Adipocyte (in vitro differentiated cells): ENCODE measurements at regions not wholly inside any gene's neighbourhood (a gene's known extent, or its start where the extent isn't known, plus 50 kb on each side); places are given as distances from the start of the nearest gene placed in this dataset.
A peak's percentile ranks its signal among the peaks of the same experiment; 100 is the strongest.

Experiments
- DNase-seq: peaks from one replicate; pipeline ENCODE4 v3.0.0-alpha.2; 2015; ENCODE audit warnings: low read depth
- H3K27me3 ChIP-seq: replicated peaks from 2 replicates; pipeline ENCODE4 v1.7.0; 2013; ENCODE audit warnings: mild to moderate bottlenecking, low read length, moderate library complexity; ENCODE audit not compliant: control insufficient read depth, insufficient read depth
- H3K36me3 ChIP-seq: 2 replicates; pipeline ENCODE4 v1.7.0; 2013; ENCODE audit warnings: low read length, mild to moderate bottlenecking, moderate library complexity; ENCODE audit not compliant: control insufficient read depth, insufficient read depth, severe bottlenecking
- H3K4me1 ChIP-seq: 2 replicates; pipeline ENCODE4 v1.7.0; 2013; ENCODE audit warnings: mild to moderate bottlenecking, low read length, moderate library complexity; ENCODE audit not compliant: control insufficient read depth, insufficient read depth
- H3K4me3 ChIP-seq: 2 replicates; pipeline ENCODE4 v1.7.0; 2013; ENCODE audit warnings: mild to moderate bottlenecking, low read length, moderate library complexity
- H3K9ac ChIP-seq: 2 replicates; pipeline ENCODE4 v1.7.0; 2013; ENCODE audit warnings: mild to moderate bottlenecking, low read length, moderate library complexity
- H3K9me3 ChIP-seq: 2 replicates; pipeline ENCODE4 v1.7.0; 2013; ENCODE audit warnings: mild to moderate bottlenecking, low read length, moderate library complexity; ENCODE audit not compliant: control insufficient read depth

DNA sequence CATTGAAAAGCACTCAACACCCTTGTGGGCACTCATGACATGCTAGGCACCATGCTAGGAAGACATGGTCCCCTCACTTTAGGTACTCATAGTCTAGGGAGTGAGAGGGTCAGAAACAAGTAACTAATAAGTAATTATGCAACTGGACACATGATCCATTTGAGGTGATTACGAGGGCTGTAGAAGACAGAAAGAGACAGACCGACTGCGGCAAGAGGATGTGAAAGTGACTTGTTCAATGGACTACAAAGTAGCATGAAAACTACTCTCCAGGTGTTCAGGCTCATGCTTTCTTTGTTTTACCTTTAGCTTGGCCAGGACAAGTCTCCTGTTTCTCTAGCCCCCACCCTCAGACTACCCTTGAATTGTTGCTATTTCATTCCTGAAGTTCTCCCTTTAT lies 310.8 kb upstream of the SORL1-AS1 start:
- H3K4me1 ChIP-seq = no peaks in the 10 kb centered on the region
- H3K9ac ChIP-seq = no peak overlapping the region
- DNase-seq = no peak
- H3K36me3 ChIP-seq = no peaks in the 10 kb centered on the region
- no peaks in the 10 kb centered on the region for H3K9me3 ChIP-seq
- no peaks in the 10 kb centered on the region for H3K27me3 ChIP-seq
- no peak overlapping the region for H3K4me3 ChIP-seq

DNA sequence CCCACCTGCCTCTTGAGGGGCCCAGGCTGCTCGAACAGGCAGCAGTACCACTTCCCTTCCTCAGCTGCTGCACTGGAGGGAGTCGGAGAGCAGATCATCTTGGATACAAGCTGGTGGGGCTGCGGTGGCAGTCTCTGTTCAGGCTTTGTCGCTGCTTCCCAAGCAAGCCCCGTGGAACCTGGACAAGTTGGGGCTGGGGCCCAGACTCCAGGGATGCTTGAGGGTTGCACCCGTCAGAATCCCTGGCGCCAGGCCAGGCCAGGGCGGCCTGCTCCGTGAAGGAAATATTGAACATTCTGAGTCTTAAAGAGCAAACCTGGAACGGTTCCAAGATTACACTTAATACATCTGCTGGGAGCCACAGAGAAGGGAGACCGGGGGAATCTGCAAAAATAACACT lies 310.1 kb upstream of the SORL1-AS1 start:
- Histone ChIP-seq H3K9me3 (no peaks in the 10 kb centered on the region), H3K4me1 (no peaks in the 10 kb centered on the region), H3K27me3 (no peaks in the 10 kb centered on the region), H3K4me3 (no peak overlapping the region), H3K9ac (no peak overlapping the region), H3K36me3 (no peaks in the 10 kb centered on the region)
- peak; percentile 56 for DNase-seq

DNA sequence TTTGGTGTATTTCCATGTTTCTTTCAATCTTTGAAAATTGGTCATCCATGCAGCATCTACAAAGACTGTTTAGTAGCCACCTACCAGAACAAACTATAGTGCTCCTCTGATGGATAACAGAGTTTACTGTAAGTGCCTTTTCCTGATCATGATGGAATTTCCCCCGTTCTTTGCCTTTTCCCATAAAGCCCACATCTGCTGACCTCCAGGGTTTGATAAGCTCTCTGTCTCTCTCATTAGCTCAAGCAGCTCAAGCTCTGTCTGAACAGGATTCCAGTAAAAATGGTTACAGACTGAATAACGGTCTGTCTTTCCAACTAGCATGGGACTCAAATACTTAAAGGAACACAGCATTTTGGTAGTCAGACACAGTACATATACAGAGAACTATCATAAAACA lies 308.4 kb upstream of the SORL1-AS1 start:
- Histone ChIP-seq H3K4me1 (no peaks in the 10 kb centered on the region), H3K9me3 (no peaks in the 10 kb centered on the region), H3K27me3 (no peaks in the 10 kb centered on the region), H3K9ac (no peak overlapping the region), H3K36me3 (no peaks in the 10 kb centered on the region), H3K4me3 (no peak overlapping the region)
- no peak for DNase-seq

DNA sequence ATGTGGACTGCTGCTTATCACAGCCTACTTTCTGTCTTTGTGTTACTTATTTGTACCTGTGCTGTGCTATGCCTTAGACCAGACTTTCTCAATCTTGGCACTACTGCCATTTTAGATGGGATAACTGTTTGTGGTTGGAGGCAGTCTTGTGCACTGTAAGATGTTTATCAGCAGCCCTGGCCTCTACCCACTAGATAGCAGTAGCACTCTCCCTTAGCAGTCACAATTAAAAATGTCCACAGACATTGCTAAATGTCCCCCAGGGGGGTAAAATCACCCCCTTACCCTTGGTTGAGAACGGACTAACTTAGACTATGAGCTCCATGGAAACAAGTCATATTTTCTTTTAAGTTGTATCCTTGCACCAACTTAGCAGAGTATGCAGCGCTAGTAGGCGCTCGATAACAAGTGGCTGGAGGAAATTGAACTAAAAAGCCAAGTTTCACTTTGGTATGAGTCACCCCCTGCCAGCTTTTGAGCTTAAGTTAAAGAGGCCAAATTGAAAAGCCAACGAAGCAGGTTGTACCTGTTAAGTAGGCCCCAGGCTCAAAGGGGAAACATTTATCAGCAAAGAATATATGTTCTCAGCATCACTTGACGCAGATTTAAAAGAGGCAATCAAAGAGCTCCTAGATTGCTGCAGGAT lies 304.8 kb upstream of the SORL1-AS1 start:
- no peaks in the 10 kb centered on the region for H3K36me3 ChIP-seq
- no peak for DNase-seq
- H3K9me3 ChIP-seq = no peaks in the 10 kb centered on the region
- no peaks in the 10 kb centered on the region for H3K27me3 ChIP-seq
- no peak overlapping the region for H3K9ac ChIP-seq
- peaks cover 13% of the 10 kb centered on the region for H3K4me1 ChIP-seq
- no peak overlapping the region for H3K4me3 ChIP-seq

DNA sequence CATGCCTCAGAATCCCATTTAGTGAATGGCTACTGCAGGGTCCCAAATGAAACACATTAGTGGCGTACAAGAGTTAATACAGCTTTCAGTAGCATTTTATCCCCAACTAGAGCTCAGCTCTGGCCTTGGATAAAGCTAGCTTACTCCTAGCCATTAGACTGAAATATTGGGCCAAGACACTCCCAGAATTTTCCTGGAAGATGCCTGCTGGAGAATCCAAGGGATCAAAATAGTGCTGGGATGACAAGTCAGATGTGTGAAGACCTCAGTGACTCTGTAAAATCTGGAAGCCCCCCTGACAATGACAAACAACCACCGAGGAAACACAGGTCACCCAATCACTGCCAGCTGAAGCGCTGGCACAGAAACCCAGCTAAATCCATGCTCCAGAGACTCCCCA lies 303.1 kb upstream of the SORL1-AS1 start:
- no peak overlapping the region for H3K9ac ChIP-seq
- H3K9me3 ChIP-seq = no peaks in the 10 kb centered on the region
- no peaks in the 10 kb centered on the region for H3K27me3 ChIP-seq
- no peak overlapping the region for H3K4me3 ChIP-seq
- H3K36me3 ChIP-seq = no peaks in the 10 kb centered on the region
- H3K4me1 ChIP-seq = peaks cover 13% of the 10 kb centered on the region
- no peak for DNase-seq

DNA sequence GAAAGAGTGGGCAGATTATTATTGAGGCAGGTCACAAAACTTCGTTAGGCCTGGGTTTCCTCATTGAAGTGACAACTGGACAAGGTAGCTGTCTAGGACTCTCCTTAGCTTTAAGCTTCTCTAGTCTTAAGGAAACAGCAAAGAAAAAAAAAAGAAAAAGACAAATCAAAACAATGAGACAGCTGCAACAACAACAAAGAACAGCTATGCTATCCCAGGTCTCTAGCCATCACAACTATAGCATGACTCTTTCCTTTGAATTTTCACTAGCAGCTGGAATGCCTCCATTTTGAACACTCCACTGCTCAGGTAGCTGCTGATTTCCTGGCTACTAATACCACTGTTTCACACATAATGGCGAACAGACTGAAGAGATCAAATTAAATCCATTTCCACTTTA lies 302.4 kb upstream of the SORL1-AS1 start:
- H3K9me3 ChIP-seq = no peaks in the 10 kb centered on the region
- H3K9ac ChIP-seq = no peak overlapping the region
- H3K27me3 ChIP-seq = no peaks in the 10 kb centered on the region
- no peaks in the 10 kb centered on the region for H3K36me3 ChIP-seq
- no peak for DNase-seq
- H3K4me3 ChIP-seq = no peak overlapping the region
- peaks cover 13% of the 10 kb centered on the region for H3K4me1 ChIP-seq

DNA sequence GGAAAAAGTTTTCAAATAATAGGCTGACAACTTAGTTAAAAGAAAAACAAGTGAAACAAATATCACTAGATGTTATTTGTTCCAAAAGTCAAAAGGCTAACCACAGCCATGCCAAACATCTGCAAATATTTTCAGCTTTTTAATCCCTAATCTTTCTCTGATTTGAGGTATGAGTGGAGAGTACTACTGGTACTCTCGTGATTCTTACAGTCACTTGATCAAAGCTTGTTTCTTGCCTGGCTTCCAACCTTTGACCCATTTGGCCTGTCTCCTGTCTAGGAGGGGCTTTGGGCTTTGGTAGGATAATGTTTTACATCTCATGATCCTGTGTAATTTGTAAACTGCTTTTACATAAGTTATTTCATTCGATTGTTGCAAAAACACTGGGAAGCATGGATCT lies 301.8 kb upstream of the SORL1-AS1 start:
- H3K9ac ChIP-seq = no peak overlapping the region
- no peaks in the 10 kb centered on the region for H3K27me3 ChIP-seq
- peaks cover 13% of the 10 kb centered on the region for H3K4me1 ChIP-seq
- H3K4me3 ChIP-seq = no peak overlapping the region
- no peaks in the 10 kb centered on the region for H3K36me3 ChIP-seq
- peak; percentile 58 for DNase-seq
- no peaks in the 10 kb centered on the region for H3K9me3 ChIP-seq

DNA sequence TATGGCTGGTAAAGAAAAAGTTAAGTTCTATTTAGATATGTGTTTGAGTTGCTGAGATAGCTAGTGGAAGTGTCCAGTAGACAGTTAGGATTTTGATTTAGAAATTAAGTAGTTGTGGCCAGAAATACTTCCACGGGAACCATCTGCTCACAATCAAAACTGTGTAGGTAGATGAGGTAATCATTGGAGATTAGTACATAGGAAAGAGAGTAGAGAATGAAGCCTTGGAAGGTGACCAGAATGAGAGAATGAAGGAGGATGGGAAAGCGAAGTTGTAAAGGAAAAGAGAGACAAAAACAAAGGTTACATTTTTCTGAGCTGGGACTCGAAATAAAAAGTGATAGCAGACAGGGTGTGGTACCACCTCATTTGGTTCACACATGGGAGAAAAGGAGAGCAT lies 296.9 kb upstream of the SORL1-AS1 start:
- H3K9ac ChIP-seq = no peak overlapping the region
- H3K36me3 ChIP-seq = no peaks in the 10 kb centered on the region
- H3K4me3 ChIP-seq = no peak overlapping the region
- H3K9me3 ChIP-seq = no peaks in the 10 kb centered on the region
- peaks cover 7% of the 10 kb centered on the region for H3K4me1 ChIP-seq
- H3K27me3 ChIP-seq = no peaks in the 10 kb centered on the region
- no peak for DNase-seq

DNA sequence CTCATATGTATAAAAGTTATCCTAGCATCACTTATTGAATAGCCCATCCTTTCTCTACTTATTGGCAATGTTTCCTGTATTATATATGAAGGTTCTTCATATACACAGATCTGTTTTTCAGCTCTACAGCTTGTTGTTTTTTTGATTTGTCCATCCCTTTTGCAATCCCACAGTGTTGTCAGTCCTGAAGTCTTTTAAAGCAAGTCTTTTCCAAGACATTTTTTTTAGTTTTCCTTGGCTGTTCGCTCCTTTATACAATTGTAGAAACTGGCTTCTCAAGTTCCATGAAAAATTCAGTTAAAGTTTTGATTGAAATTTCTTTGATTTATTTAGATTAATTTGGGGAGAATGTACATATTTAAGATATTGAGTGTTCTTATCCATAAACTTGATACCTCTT lies 295.3 kb upstream of the SORL1-AS1 start:
- no peak for DNase-seq
- Histone ChIP-seq H3K4me3 (no peak overlapping the region), H3K9ac (no peak overlapping the region), H3K36me3 (no peaks in the 10 kb centered on the region), H3K27me3 (no peaks in the 10 kb centered on the region), H3K4me1 (no peaks in the 10 kb centered on the region), H3K9me3 (peaks cover 8% of the 10 kb centered on the region)

DNA sequence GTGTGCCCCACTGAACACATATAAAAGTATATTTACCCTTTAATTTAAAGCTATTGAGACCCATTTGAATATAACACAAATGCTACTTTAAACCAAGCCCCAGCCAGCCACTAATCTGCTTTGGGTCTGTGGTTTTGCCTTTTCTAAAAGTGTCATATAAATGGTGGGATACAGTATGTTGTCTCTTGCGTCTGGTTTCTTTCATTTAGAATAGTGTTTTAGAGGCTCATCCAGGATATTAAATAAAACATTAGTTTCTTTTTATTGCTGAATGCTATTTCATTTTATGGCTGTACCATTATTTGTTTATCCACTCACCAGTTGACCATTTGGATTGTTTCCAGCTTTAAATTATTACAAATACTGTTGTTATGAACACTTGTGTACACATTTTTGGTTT lies 290.5 kb upstream of the SORL1-AS1 start:
- H3K4me3 ChIP-seq = no peak overlapping the region
- no peak overlapping the region for H3K9ac ChIP-seq
- DNase-seq = no peak
- H3K9me3 ChIP-seq = peaks cover 8% of the 10 kb centered on the region
- no peaks in the 10 kb centered on the region for H3K27me3 ChIP-seq
- peaks cover 18% of the 10 kb centered on the region for H3K4me1 ChIP-seq
- no peaks in the 10 kb centered on the region for H3K36me3 ChIP-seq

DNA sequence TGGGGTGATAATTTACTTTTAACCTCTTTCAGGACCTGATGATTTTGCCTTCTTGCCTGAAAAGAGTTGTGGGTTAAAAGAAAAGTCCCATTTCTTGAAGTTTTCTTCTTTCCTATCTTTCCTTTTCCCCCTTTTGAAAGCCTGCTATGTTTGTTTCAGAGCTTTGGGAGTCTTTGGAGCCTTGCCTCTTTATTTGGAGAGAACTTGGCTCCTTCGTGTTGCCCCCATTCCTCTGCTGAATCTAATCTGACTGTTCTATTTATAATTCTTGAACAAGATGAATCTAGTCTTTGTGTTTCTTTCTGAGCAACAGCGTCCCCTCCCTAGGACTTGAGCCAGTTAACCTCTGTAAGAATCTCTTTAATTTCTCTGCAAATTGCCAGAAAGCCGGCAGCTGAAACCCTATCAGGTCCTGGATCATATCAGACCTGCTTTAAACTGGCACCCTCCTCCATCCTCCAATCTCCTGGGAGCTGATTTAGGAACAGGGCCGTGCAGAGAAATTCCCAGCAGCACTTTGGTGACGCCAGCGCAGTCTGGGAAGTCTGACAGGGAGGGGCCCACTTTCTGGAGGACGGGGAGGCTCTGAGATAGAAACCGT lies 289.1 kb upstream of the SORL1-AS1 start:
- peak; percentile 72 for DNase-seq
- H3K9me3 ChIP-seq = peaks cover 8% of the 10 kb centered on the region
- H3K36me3 ChIP-seq = no peaks in the 10 kb centered on the region
- H3K27me3 ChIP-seq = no peaks in the 10 kb centered on the region
- H3K9ac ChIP-seq = peak overlapping the region; percentile 72
- peak overlapping the region; percentile 53 for H3K4me3 ChIP-seq
- H3K4me1 ChIP-seq = peaks cover 18% of the 10 kb centered on the region

DNA sequence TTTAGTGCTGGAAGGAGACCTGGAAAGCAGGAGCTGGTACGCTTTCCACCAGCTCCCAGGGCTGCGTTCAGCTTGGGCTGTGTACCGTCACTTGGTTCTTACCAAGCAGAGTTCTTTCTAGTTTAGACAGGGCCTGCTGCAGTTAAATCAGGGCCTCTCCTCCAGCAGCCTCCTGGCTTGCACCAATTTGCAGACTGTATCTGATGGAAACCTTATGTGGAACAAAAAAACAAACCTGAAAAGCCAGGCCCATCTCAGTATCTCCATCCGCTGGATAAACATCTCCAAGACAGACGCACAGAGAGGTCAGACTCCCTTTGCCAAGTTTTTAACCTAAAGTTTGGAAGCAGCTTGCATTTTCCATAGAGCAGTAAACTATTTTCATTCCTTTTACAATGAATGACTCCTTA lies 288.6 kb upstream of the SORL1-AS1 start:
- peak; percentile 39 for DNase-seq
- H3K27me3 ChIP-seq = no peaks in the 10 kb centered on the region
- H3K4me3 ChIP-seq = peak overlapping the region; percentile 53
- H3K9ac ChIP-seq = peak overlapping the region; percentile 72
- H3K9me3 ChIP-seq = peaks cover 8% of the 10 kb centered on the region
- peaks cover 18% of the 10 kb centered on the region for H3K4me1 ChIP-seq
- H3K36me3 ChIP-seq = no peaks in the 10 kb centered on the region
